Inferior parietal cortex (tissue), 1 donor: ENCODE measurements at regions not wholly inside any gene's neighbourhood (a gene's known extent, or its start where the extent isn't known, plus 50 kb on each side); places are given as distances from the start of the nearest gene placed in this dataset.
A peak's percentile ranks its signal among the peaks of the same experiment; 100 is the strongest.
"Not testable (repeated sequence)": the region's sequence is repeated elsewhere in the genome, so short reads cannot be mapped to it uniquely, and the experiment has no call there.

Source experiments
- DNase-seq: peaks from one replicate; pipeline ENCODE4 v3.0.0-alpha.2; 2016; ENCODE audit errors: extremely low spot score

- DNase-seq, result no peak
Observed at GRCh38 chr5:155512329-155512728, 498.8 kb downstream of the KIF4B start.

- no peak for DNase-seq
Observed at GRCh38 chr5:155514105-155514563, 500.6 kb downstream of the KIF4B start.

DNA sequence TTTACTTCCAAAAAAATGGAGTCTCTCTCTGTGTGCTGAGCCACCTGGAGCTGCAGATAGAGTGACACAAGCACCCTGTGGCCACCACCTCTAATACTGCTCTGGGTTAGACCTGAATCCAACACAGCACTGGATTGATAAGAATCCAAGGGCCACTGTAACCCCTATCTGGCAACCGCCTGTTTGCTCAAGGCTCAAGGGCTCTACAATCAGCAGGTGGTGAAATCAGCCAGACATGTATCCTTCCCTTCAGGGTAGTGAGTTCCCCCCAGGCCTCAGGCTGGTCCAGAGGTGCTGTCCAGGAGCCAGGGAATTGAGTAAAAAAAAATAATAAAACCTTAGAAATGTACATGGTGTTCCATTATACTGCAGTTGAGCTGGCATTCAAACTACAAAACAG, 509.0 kb downstream of the KIF4B start:
- DNase-seq, result no peak

- no peak for DNase-seq
Observed at GRCh38 chr5:155529362-155529761, 515.8 kb downstream of the KIF4B start.

DNA sequence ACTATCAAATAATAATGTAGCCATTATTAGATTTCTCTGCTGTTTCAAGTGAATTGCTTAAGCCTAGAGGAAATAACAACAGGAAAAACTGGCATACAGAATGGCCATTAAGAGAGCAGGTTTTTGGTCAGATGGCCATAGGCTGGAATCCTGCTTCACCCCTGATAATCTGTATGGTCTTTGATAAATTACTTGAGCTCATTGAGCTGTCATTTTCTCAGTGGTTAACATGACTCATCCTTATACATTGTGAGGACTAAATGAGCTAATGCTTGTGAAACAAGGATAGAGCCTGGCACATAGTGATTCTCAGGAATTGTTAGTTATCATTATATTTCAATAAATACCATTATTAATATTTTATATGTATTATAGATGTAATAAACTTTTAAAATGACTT, 516.5 kb downstream of the KIF4B start:
- no peak for DNase-seq

- DNase-seq, result no peak
Observed at GRCh38 chr5:155532621-155533311, 519.2 kb downstream of the KIF4B start.

DNA sequence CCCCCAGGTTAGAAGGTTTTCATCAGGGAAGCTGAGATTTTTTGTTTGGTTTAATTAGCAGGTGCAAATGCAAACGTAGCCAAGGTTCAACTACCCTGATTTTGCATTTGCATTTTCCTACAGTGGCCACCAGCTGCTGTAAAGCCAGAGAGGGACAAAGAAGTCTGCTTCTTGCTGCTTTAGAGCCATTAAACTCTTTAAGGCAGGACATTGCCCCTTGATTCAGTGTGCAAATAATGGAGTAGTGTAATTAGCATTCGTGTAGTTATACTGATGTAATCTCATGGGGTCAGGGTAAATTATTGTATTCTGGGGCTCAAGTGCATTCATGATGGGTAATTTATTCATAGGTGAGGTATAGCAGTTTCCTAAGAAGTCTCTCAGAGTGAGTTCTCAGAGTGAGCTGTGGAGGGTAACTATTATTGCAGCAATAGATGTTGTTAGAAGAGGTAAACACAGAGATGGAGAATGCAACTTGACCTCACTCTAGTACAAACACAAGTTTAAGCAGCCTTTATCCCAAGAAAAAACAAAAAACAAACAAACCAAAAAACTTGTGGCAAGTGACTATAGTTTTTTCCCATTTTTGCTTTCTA, 526.5 kb downstream of the KIF4B start:
- no peak for DNase-seq

DNA sequence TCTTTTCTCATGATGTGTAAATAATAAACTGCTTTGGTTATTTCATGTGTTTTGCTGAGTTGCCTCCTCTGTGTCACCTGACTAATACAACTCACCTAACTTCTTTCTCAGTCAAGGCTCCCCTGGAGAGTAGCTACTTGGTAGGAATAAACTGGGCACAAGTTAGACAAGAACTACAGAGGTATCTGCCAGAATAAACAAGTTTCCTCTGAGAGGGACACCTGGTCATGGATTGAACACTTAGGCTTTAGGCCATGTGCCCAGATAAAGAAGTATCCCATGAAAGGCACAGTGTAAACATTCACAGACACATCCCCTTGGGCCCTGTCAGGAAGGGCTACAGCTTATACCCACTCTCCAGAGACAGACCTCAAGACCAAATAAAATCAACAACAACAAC, 532.5 kb downstream of the KIF4B start:
- no peak for DNase-seq

GRCh38 chr5:155554500-155554899, 540.9 kb downstream of the KIF4B start:
- no peak for DNase-seq

- no peak for DNase-seq
Observed at GRCh38 chr5:155556222-155556621, 542.7 kb downstream of the KIF4B start.

DNA sequence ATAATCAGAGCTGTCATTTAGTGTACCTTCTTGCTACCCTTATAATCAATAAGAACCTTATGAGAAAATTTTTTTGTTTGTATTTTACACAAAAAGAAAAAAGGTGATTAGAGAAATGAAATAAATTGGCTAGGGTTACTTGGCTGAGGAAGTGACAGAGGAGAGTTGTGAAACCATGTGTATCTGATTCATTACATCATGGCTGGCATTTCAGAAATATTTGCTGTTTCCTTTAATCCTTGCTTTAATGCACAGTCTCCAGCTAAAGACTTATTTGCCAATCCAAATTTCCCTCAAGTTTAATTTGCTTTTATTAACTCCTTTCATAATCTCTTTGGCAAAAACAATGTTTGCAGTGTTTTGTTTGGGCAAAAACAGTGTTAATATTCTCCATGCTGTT, 543.1 kb downstream of the KIF4B start:
- no peak for DNase-seq

GRCh38 chr5:155562158-155562557, 548.6 kb downstream of the KIF4B start:
- DNase-seq, result no peak

DNA sequence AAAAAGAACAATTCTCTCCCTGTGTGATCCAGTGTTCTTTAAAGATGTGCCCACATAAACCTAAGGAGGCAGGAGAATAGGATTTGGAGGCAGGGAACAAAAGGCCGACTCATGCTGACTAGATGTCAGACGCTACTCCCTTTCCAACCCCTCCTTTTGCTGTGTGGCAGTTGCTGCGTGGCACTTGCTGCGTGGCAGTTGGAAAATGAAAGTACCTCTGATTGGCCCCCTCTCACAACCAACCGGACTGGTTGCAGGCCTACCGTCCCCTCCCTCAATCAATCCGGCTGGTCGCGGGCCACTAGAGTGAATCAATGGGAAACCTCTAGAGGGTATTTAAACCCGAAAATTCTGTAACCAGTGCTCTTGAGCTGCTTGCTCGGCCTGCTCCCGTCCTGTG, 551.0 kb downstream of the KIF4B start:
- DNase-seq, result no peak

GRCh38 chr5:155575861-155576260, 562.3 kb downstream of the KIF4B start:
- no peak for DNase-seq

GRCh38 chr5:155586808-155587207, 573.3 kb downstream of the KIF4B start:
- not testable (repeated sequence) for DNase-seq

GRCh38 chr5:155587458-155587857, 573.9 kb downstream of the KIF4B start:
- no peak for DNase-seq

DNA sequence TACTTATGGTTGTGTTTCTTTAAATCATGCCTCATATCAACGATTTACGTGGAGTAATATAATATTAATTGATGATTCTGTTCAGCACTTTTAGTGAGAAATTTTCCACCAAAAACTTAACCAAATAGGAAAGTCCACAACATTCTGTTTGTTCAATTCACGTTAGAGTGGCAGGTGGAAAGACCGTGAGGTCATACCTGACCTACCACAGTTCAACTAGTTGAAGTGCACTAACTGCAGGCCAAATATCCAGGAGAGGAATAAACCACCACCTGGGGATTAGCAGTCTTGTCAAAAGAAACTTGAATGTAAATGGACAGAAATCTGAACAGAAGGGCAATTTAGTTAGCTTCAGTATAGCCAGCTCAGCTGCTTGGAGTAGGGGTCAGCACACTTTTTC, 577.7 kb downstream of the KIF4B start:
- no peak for DNase-seq

- no peak for DNase-seq
Observed at GRCh38 chr5:155594270-155594669, 580.7 kb downstream of the KIF4B start.

- DNase-seq, result no peak
Observed at GRCh38 chr5:155595791-155596190, 582.2 kb downstream of the KIF4B start.

GRCh38 chr5:155598552-155598951, 585.0 kb downstream of the KIF4B start:
- no peak for DNase-seq

DNA sequence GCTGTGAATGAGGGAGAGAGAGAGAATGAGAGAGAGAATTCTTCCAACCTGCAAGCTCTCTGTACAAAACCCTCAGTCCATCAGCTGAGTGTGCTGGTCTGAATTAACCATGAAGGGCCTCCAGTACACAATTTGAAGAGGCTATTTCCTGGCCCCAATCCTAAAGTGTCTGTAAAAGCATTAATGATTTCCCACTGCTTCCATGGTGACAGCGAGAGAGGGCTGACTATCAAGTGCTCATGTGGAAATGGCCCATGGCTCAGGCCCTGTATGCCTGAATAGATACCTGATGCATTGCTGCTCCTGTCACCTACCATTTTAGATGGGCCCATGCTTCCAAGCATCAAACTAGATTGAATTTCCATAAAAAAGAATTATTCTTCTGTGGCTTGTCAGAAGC, 592.4 kb downstream of the KIF4B start:
- DNase-seq, result no peak

GRCh38 chr5:155616779-155617392, 603.3 kb downstream of the KIF4B start:
- DNase-seq, result peak; percentile 44

- no peak for DNase-seq
Observed at GRCh38 chr5:155619688-155620087, 606.1 kb downstream of the KIF4B start.
